Hematopoietic multipotent progenitor cell treated with erythropoietin and hydrocortisone succinate and interleukin-3 and kit ligand, for 17 days (in vitro differentiated cells): ENCODE measurements at regions not wholly inside any gene's neighbourhood (a gene's known extent, or its start where the extent isn't known, plus 50 kb on each side); places are given as distances from the start of the nearest gene placed in this dataset.

Source experiments
- DNase-seq: peaks from one replicate; pipeline ENCODE4 v3.0.0-alpha.2; 2015; ENCODE audit warnings: low spot score

GRCh38 chr2:195407783-195408182 lies 249.2 kb upstream of the SLC39A10 start:
- DNase-seq, result no peak

- no peak for DNase-seq
These were observed 250.0 kb upstream of the SLC39A10 start for GRCh38 chr2:195406886-195407603.

GRCh38 chr2:195404651-195405050 lies 252.4 kb upstream of the SLC39A10 start:
- DNase-seq, result no peak

GRCh38 chr2:195396479-195396878 lies 260.5 kb upstream of the SLC39A10 start:
- DNase-seq, result no peak

- no peak for DNase-seq
These were observed 261.7 kb upstream of the SLC39A10 start for GRCh38 chr2:195395362-195395761.

- DNase-seq, result no peak
These were observed 264.3 kb upstream of the SLC39A10 start for GRCh38 chr2:195392446-195393336.

GRCh38 chr2:195390686-195391321 lies 266.2 kb upstream of the SLC39A10 start:
- no peak for DNase-seq

GRCh38 chr2:195388028-195388427 lies 269.0 kb upstream of the SLC39A10 start:
- no peak for DNase-seq

GRCh38 chr2:195382186-195382585 lies 274.8 kb upstream of the SLC39A10 start:
- DNase-seq, result no peak

GRCh38 chr2:195370167-195370943 lies 286.7 kb upstream of the SLC39A10 start:
- DNase-seq, result no peak

- DNase-seq, result no peak
These were observed 287.8 kb upstream of the SLC39A10 start for GRCh38 chr2:195369218-195369587.

GRCh38 chr2:195368249-195369217 lies 288.5 kb upstream of the SLC39A10 start:
- no peak for DNase-seq

GRCh38 chr2:195367809-195368208 lies 289.2 kb upstream of the SLC39A10 start:
- DNase-seq, result no peak

- DNase-seq, result no peak
These were observed 292.7 kb upstream of the SLC39A10 start for GRCh38 chr2:195364015-195364965.

GRCh38 chr2:195363496-195363895 lies 293.5 kb upstream of the SLC39A10 start:
- DNase-seq, result no peak

GRCh38 chr2:195360242-195360641 lies 296.8 kb upstream of the SLC39A10 start:
- no peak for DNase-seq

GRCh38 chr2:195359043-195359735 lies 297.8 kb upstream of the SLC39A10 start:
- DNase-seq, result no peak

GRCh38 chr2:195356920-195357440 lies 300.0 kb upstream of the SLC39A10 start:
- no peak for DNase-seq

GRCh38 chr2:195356026-195356425 lies 301.0 kb upstream of the SLC39A10 start:
- no peak for DNase-seq
